ENCODE measurements at regions not wholly inside any gene's neighbourhood (a gene's known extent, or its start where the extent isn't known, plus 50 kb on each side); places are given as distances from the start of the nearest gene placed in this dataset.

DNA sequence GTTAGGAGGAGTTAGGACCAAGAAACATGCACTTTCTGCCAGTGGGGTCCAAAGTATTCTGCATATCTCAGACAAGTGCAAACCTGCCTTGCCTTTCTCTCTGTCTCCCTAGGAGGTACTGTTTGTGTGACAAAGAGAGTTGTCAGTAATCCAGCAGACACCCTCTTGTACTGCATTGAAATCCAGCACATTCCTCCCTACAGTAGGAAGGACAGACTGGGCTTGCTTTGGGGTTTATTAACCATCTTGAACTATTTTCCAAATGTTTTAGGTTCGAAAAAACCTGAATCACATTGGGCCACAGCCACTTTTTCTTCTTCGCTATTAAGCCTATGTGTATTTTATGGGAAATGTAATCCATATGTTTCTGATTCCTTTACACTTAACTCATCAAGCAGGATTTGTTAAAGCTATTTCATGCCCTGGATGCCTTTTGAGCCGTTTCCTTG, 204.2 kb upstream of the KCNJ16 start (continued):
- no peak for TF ChIP-seq MBD2 (IDR thresholded peaks at IDR 0.05; ENCODE audit: borderline replicate concordance, low read depth)

DNA sequence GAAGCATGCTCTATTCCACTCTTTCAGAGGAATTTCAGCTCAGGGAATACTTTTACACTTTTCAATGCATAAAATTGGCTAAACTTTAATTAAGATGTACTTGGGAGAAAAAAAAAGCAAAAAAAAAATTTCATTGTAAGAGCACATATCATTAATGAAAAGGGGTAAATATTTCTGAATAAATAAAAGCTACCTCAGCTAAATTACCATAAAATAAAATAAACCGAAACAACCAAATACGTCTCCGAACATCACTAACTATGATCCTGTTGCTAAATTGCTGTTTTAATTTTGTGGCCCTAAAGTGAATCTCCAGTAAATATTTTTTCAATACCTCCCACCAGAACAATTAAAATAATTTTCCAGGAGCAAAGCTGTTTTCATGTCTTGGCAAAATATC, 203.7 kb upstream of the KCNJ16 start:
- Histone ChIP-seq H3K9ac (ENCODE audit: insufficient read depth in 1 of 2, low read depth in 2 of 2, low read length in 2 of 2) (no peak overlapping the region), H3K4me3 (no peak overlapping the region), H3K4me2 (ENCODE audit: insufficient read depth, low read length) (no peak overlapping the region), H3K27me3 (ENCODE audit: control insufficient read depth in 2 of 2, insufficient read depth in 2 of 2, low read length in 2 of 2) (no peaks in the 10 kb centered on the region), H3K36me3 (ENCODE audit: control insufficient read depth, insufficient read depth, low read length) (no peaks in the 10 kb centered on the region), H3K9me1 (ENCODE audit: control insufficient read depth, insufficient read depth, low read length) (no peaks in the 10 kb centered on the region), H2AFZ (ENCODE audit: low read depth, low read length) (no peak overlapping the region), H3K9me3 (replicated peaks; ENCODE audit: control insufficient read depth, insufficient read depth, low read depth, low read length) (0 out of 2 replicates have a peak, but pooled peaks cover 2% of the 10 kb centered on the region), H4K20me1 (replicated peaks; ENCODE audit: control insufficient read depth, insufficient read depth, low read length) (no peaks in the 10 kb centered on the region), H3K27ac (ENCODE audit: extremely low read depth, low read depth, low read length) (no peak overlapping the region), H3K4me1 (replicated peaks in 1 of 2; ENCODE audit: control insufficient read depth in 2 of 2, insufficient read depth in 2 of 2, low read length in 2 of 2) (no peaks in the 10 kb centered on the region; a peak in 2 of 5 replicates), H3K79me2 (ENCODE audit: control insufficient read depth, insufficient read depth, low read length) (no peaks in the 10 kb centered on the region)
- intact Hi-C loops (cut with micrococcal nuclease) (no loop called here), in situ Hi-C loops (cut with MboI) (no loop called here)
- WGBS (ENCODE audit: insufficient coverage, low coverage, missing lambda C conversion rate) = 38% methylated on average over 3 of the region's 3 CpGs
- BruUV-seq (replicated peaks) = no TSS peak
- DNase-seq (ENCODE audit: extremely low read depth in 1 of 4, low spot score in 3 of 4) (no peak), FAIRE-seq (no peak), ATAC-seq (no peak)
- ChIA-PET POLR2A (interaction anchor here (0.7 kb wide), 1 partner anchor 14 kb away, joined by 3 read pairs; no protein-coding TSS in a partner anchor), CTCF (ENCODE audit: low intra/inter-chr PET ratio) (no interaction called here)
- TF ChIP-seq MAFF (IDR thresholded peaks at IDR 0.05; ENCODE audit: low read length) (0 out of 2 replicates have a peak, but pooled peaks have one; percentile 12), C11orf30 (IDR thresholded peaks at IDR 0.05; ENCODE audit: low read depth) (peak; percentile 55), MAFG (tag; conservative IDR thresholded peaks at IDR 0.05) (0 out of 2 replicates have a peak, but pooled peaks have one; percentile 14), ZNF507 (tag; conservative IDR thresholded peaks at IDR 0.05) (no peak), ZNF316 (IDR thresholded peaks at IDR 0.05) (peak; percentile 75)
- TF ChIP-seq, protein P1, sequence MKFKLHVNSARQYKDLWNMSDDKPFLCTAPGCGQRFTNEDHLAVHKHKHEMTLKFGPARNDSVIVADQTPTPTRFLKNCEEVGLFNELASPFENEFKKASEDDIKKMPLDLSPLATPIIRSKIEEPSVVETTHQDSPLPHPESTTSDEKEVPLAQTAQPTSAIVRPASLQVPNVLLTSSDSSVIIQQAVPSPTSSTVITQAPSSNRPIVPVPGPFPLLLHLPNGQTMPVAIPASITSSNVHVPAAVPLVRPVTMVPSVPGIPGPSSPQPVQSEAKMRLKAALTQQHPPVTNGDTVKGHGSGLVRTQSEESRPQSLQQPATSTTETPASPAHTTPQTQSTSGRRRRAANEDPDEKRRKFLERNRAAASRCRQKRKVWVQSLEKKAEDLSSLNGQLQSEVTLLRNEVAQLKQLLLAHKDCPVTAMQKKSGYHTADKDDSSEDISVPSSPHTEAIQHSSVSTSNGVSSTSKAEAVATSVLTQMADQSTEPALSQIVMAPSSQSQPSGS (CRISPR knock-in tag; IDR thresholded peaks at IDR 0.05) = no peak

Data from K562 (cell line).